Panc1 (cell line): ENCODE measurements at regions not wholly inside any gene's neighbourhood (a gene's known extent, or its start where the extent isn't known, plus 50 kb on each side); places are given as distances from the start of the nearest gene placed in this dataset.

Source experiments
- ATAC-seq: fragments of 200-7000 bp; cut with Tn5 transposase; 2 replicates; pipeline ENCODE4 v1.9.1; 2020; ENCODE audit warnings: mild to moderate bottlenecking, moderate library complexity
- BruUV-seq: library from RNA; stranded (reverse); fragments of 400-500 nt; replicated peaks from 2 replicates; lab custom pipeline; 2021; lab: Mats Ljungman, UMichigan
- CTCF ChIA-PET: fragments of 300-600 bp; sonication (Branson Sonifier 250); formaldehyde crosslinking; loops from one replicate; lab custom pipeline; 2022; ENCODE audit warnings: antibody characterized with exemption; lab: Charles Lee
- POLR2A ChIA-PET: fragments of 300-600 bp; sonication (Branson Sonifier 250); formaldehyde crosslinking; loops from one replicate; lab custom pipeline; 2022; ENCODE audit warnings: antibody characterized with exemption; lab: Charles Lee
- DNase-seq: peaks from one replicate; pipeline ENCODE4 v3.0.0-alpha.2; 2010; ENCODE audit warnings: low read depth, low spot score
- H3K27ac ChIP-seq: 2 replicates; pipeline ENCODE4 v1.5.1; 2011; ENCODE audit warnings: mild to moderate bottlenecking, low read length, inconsistent platforms
- H3K27me3 ChIP-seq: fragments of 200-500 bp; sonication (Bioruptor generic); 2 replicates; pipeline ENCODE4 v1.6.0; 2014; ENCODE audit warnings: low read length, inconsistent platforms; ENCODE audit not compliant: control insufficient read depth, insufficient read depth
- H3K36me3 ChIP-seq: fragments of 200-500 bp; sonication (Bioruptor generic); 2 replicates; pipeline ENCODE4 v1.5.1; 2014; ENCODE audit warnings: inconsistent platforms, mild to moderate bottlenecking, low read length, moderate library complexity; ENCODE audit not compliant: control insufficient read depth, insufficient read depth
- H3K4me1 ChIP-seq: 2 replicates; pipeline ENCODE4 v1.5.1; 2011; ENCODE audit warnings: inconsistent platforms, mild to moderate bottlenecking, low read length, moderate library complexity; ENCODE audit not compliant: control insufficient read depth, insufficient read depth
- H3K4me3 ChIP-seq, 2 experiments: 2 replicates each; pipeline ENCODE4 v1.5.1; 2011 to 2012; ENCODE audit warnings: low read depth in 2 of 2, low read length in 2 of 2, mild to moderate bottlenecking in 2 of 2, inconsistent platforms in 1 of 2, moderate library complexity in 1 of 2
- H3K9me3 ChIP-seq: fragments of 200-500 bp; sonication (Bioruptor generic); 2 replicates; pipeline ENCODE4 v1.5.1; 2014; ENCODE audit warnings: low read depth, mild to moderate bottlenecking, inconsistent platforms, low read length, moderate library complexity; ENCODE audit not compliant: control insufficient read depth, insufficient read depth
- CTCF ChIP-seq: fragments of 450-650 bp; IDR thresholded peaks from 2 replicates; pipeline ENCODE4 v1.5.1; 2017; ENCODE audit warnings: mild to moderate bottlenecking
- POLR2AphosphoS5 ChIP-seq: IDR thresholded peaks from 2 replicates; pipeline ENCODE4 v1.6.1; 2012; ENCODE audit warnings: mild to moderate bottlenecking, low read depth, low read length, moderate library complexity
- REST ChIP-seq, 2 experiments: IDR thresholded peaks; 2 replicates each; pipeline ENCODE4 v1.6.1; 2011 to 2012; ENCODE audit warnings: low read depth in 2 of 2, control low read depth in 1 of 2, low read length in 1 of 2, mild to moderate bottlenecking in 1 of 2, moderate library complexity in 1 of 2; ENCODE audit not compliant: insufficient read depth in 1 of 2
- SIN3A ChIP-seq: IDR thresholded peaks from 2 replicates; pipeline ENCODE4 v1.6.1; 2012; ENCODE audit warnings: low read depth, mild to moderate bottlenecking, low read length, moderate library complexity, borderline replicate concordance; ENCODE audit not compliant: insufficient read depth
- TCF7L2 ChIP-seq: IDR thresholded peaks from 2 replicates; pipeline ENCODE4 v1.6.1; 2011; ENCODE audit warnings: mild to moderate bottlenecking, low read depth, low read length, inconsistent platforms
- in situ Hi-C: cut with HindIII; loops from 2 replicates; pipeline ENCODE4 v1.10.0; 2016; ENCODE audit warnings: low sequenced_read_pairs, low pct_unique_long_range_greater_than_20kb
- intact Hi-C: fragments of 100-400 bp; cut with micrococcal nuclease; formaldehyde crosslinking; loops from one replicate; pipeline ENCODE4 v1.10.0; 2022; ENCODE audit not compliant: unreplicated experiment

DNA sequence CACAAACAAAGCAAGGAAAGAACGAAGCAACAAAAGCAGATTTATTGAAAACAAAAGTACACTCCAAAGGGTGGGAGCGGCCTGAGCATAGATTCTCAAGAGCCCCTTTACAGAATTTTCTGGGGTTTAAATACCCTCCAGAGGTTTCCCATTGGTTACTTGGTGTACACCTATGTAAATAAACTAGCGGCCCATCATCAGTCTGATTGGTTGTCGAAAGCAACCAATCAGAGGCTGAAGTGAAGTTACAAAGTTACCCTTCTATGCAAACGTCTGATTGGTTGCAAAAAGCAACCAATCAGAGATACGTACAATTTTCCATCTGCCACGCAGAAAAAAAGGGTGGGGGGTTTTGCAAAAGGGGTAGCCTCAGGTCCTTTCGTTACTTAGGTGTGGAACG, 96.3 kb upstream of the UBAC2 start:
- no TSS peak for BruUV-seq
- ChIA-PET POLR2A (no interaction called here), CTCF (no interaction called here)
- TF ChIP-seq CTCF = no peak
- no peak for TF ChIP-seq POLR2AphosphoS5
- no peak for TF ChIP-seq SIN3A
- TF ChIP-seq REST (IDR thresholded peaks at IDR 0.05; ENCODE audit: insufficient read depth in 1 of 2, low read depth in 2 of 2, low read length in 1 of 2) = no peak
- TF ChIP-seq TCF7L2 = no peak
- intact Hi-C loops (no loop called here), in situ Hi-C loops (no loop called here)
- H3K4me3 ChIP-seq = no peak overlapping the region
- H3K4me1 ChIP-seq = no peaks in the 10 kb centered on the region
- ATAC-seq (no peak), DNase-seq (no peak)
- H3K27me3 ChIP-seq = no peaks in the 10 kb centered on the region
- H3K9me3 ChIP-seq = no peaks in the 10 kb centered on the region
- H3K36me3 ChIP-seq = no peaks in the 10 kb centered on the region
- H3K27ac ChIP-seq = no peak overlapping the region

GRCh38 chr13:99105160-99105559, 95.5 kb upstream of the UBAC2 start:
- TF ChIP-seq SIN3A = no peak
- TF ChIP-seq TCF7L2 = no peak
- TF ChIP-seq REST (IDR thresholded peaks at IDR 0.05; ENCODE audit: insufficient read depth in 1 of 2, low read depth in 2 of 2, low read length in 1 of 2) = no peak
- TF ChIP-seq POLR2AphosphoS5 = no peak
- no peak for TF ChIP-seq CTCF
- in situ Hi-C loops (no loop called here), intact Hi-C loops (no loop called here)
- no TSS peak for BruUV-seq
- H3K4me1 ChIP-seq = no peaks in the 10 kb centered on the region
- ChIA-PET POLR2A (no interaction called here), CTCF (no interaction called here)
- no peaks in the 10 kb centered on the region for H3K9me3 ChIP-seq
- H3K27me3 ChIP-seq = no peaks in the 10 kb centered on the region
- H3K4me3 ChIP-seq = no peak overlapping the region
- DNase-seq (no peak), ATAC-seq (no peak)
- no peak overlapping the region for H3K27ac ChIP-seq
- H3K36me3 ChIP-seq = no peaks in the 10 kb centered on the region
